ENCODE measurements at regions not wholly inside any gene's neighbourhood (a gene's known extent, or its start where the extent isn't known, plus 50 kb on each side); places are given as distances from the start of the nearest gene placed in this dataset.

DNA sequence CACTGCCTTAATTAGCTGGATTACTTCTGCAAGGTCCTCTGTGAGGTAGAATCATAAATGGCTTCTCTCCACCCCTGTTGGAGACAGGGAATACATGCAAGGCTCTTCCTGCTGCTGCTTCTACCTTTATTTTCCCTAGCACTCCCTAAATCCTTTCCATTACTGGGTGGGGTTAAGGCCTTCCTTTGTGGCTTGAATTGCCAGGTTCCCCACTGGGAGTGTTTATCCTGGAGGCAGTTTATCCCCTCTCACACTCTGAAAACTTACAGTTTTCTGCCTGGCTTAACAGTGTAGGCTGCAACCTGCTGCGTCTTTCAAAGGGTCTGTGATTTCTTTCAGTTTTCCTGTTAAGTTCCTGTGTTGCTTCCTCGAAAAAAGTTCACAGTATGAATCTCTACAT lies 1062.3 kb upstream of the CRIM1 start:
- no peak for FAIRE-seq
- Histone ChIP-seq H3K4me3 (ENCODE audit: low read depth in 1 of 3, low read length in 3 of 3) (no peak overlapping the region), H3K27me3 (ENCODE audit: control insufficient read depth in 3 of 3, insufficient read depth in 3 of 3, low read length in 3 of 3) (no peaks in the 10 kb centered on the region), H3K4me1 (ENCODE audit: control insufficient read depth in 3 of 3, insufficient read depth in 2 of 3, low read depth in 1 of 3, low read length in 2 of 3) (no peaks in the 10 kb centered on the region), H3K9me3 (ENCODE audit: control insufficient read depth in 2 of 2, insufficient read depth in 1 of 2, low read depth in 1 of 2, low read length in 1 of 2) (peaks cover 0 to 2% of the 10 kb centered on the region in 2 donors), H3K27ac (ENCODE audit: low read depth in 1 of 3, low read length in 2 of 3) (no peak overlapping the region), H3K36me3 (ENCODE audit: control insufficient read depth in 3 of 3, insufficient read depth in 2 of 3, low read depth in 1 of 3, low read length in 3 of 3) (no peaks in the 10 kb centered on the region)
- no peak for DNase-seq
- whole genome bisulfite sequencing, 3 donors, result 35 to 43% (median 40%) methylated on average over 2 of the region's 2 CpGs

DNA sequence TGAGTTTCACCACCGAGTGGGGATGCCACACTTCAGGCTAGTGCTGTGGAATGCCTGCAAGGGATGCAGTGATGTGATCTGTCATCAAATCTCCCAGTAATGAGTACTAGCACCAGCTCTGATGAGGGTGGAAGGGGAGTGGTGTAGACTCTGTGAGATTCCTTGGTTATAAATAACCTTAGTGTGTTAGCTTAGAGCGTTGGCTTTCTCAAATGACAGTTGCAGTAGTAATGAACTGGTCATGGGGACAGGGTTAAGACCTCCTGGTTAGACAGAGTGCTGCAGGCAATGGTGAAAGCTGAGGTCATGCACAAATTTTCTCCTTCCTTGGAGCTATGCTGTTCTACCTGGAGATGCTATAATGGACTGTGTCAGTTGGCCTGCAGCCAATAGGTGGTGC lies 1063.4 kb upstream of the CRIM1 start:
- 74 to 76% (median 75%) methylated on average over 2 of the region's 2 CpGs for WGBS, 3 donors
- Histone ChIP-seq H3K4me1 (ENCODE audit: control insufficient read depth in 3 of 3, insufficient read depth in 2 of 3, low read depth in 1 of 3, low read length in 2 of 3) (no peaks in the 10 kb centered on the region), H3K36me3 (ENCODE audit: control insufficient read depth in 3 of 3, insufficient read depth in 2 of 3, low read depth in 1 of 3, low read length in 3 of 3) (no peaks in the 10 kb centered on the region), H3K27ac (ENCODE audit: low read depth in 1 of 3, low read length in 2 of 3) (no peak overlapping the region), H3K4me3 (ENCODE audit: low read depth in 1 of 3, low read length in 3 of 3) (no peak overlapping the region), H3K27me3 (ENCODE audit: control insufficient read depth in 3 of 3, insufficient read depth in 3 of 3, low read length in 3 of 3) (no peaks in the 10 kb centered on the region), H3K9me3 (ENCODE audit: control insufficient read depth in 2 of 2, insufficient read depth in 1 of 2, low read depth in 1 of 2, low read length in 1 of 2) (peaks cover 0 to 2% of the 10 kb centered on the region in 2 donors)
- DNase-seq (no peak), FAIRE-seq (no peak)

DNA sequence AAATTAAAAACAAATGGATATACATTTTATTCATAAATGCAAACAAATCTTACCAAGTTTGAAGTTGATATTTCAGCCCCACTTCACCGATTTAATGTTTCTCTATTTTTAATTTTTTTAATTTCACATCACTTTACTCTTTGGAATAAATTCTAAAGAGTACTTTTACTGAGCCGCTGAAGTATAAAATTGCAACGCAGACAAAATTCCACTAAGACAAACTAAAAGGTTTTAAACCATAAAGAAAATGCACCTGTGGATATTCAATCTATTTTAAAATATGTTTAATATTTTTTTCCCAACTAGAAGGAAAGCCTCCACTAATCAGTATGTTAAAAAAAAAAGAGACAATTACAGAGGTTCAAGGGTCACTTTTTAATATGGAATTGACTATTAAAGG lies 1073.9 kb upstream of the CRIM1 start:
- Histone ChIP-seq H3K36me3 (ENCODE audit: control insufficient read depth in 3 of 3, insufficient read depth in 2 of 3, low read depth in 1 of 3, low read length in 3 of 3) (no peaks in the 10 kb centered on the region), H3K4me1 (ENCODE audit: control insufficient read depth in 3 of 3, insufficient read depth in 2 of 3, low read depth in 1 of 3, low read length in 2 of 3) (no peaks in the 10 kb centered on the region), H3K27ac (ENCODE audit: low read depth in 1 of 3, low read length in 2 of 3) (no peak overlapping the region), H3K27me3 (ENCODE audit: control insufficient read depth in 3 of 3, insufficient read depth in 3 of 3, low read length in 3 of 3) (no peaks in the 10 kb centered on the region), H3K4me3 (ENCODE audit: low read depth in 1 of 3, low read length in 3 of 3) (no peak overlapping the region), H3K9me3 (ENCODE audit: control insufficient read depth in 2 of 2, insufficient read depth in 1 of 2, low read depth in 1 of 2, low read length in 1 of 2) (peaks cover 0 to 2% of the 10 kb centered on the region in 2 donors)
- DNase-seq, result no peak
- 88 to 95% (median 89%) methylated on average over 3 of the region's 3 CpGs for WGBS, 3 donors
- no peak for FAIRE-seq

DNA sequence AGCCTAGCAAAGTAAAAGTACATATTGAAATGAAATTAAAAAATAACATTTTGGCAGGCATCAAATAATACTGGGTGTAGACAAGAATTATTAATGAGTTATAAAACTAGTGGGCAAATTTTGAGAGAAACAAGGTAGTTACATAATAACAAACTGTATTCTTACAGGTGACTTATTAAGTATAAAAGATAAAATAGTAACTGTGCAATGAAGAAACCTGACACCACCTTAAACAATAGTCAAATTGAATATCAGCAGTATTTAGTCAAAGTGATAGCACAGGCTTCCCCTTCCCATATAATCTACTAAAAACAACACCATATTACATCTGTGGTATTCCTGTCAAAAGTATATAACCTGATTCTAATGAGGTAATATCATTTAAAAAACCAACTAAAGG lies 1099.8 kb upstream of the CRIM1 start:
- FAIRE-seq, result no peak

DNA sequence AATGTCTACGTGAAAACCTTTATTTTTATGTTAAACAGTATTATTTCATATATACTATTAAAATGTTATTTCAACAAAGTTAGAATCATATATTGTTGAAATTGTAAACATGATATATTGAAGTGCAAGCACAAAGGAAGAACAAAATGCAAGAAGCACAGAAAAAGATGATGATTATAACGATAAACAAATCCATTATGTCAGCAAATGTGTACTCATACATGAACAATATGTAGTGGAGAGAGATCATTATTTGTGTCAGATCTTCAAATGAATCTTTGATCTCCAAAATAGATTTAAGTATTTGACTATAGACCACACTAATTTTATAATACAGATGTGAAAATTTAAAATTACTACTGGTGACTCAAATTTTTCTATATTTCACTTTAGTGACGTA lies 1104.4 kb upstream of the CRIM1 start:
- 74 to 82% (median 78%) methylated on average over 3 of the region's 3 CpGs for WGBS, 3 donors
- H3K9me3 ChIP-seq (ENCODE audit: control insufficient read depth in 2 of 2, insufficient read depth in 1 of 2, low read depth in 1 of 2, low read length in 1 of 2), result peaks cover 0 to 14% of the 10 kb centered on the region in 2 donors

More for the DNA sequence above, 1099.8 kb upstream of the CRIM1 start:
- no peak for DNase-seq
- Histone ChIP-seq H3K9me3 (ENCODE audit: control insufficient read depth in 2 of 2, insufficient read depth in 1 of 2, low read depth in 1 of 2, low read length in 1 of 2) (peaks cover 0 to 7% of the 10 kb centered on the region in 2 donors), H3K4me1 (ENCODE audit: control insufficient read depth in 3 of 3, insufficient read depth in 2 of 3, low read depth in 1 of 3, low read length in 2 of 3) (no peaks in the 10 kb centered on the region), H3K36me3 (ENCODE audit: control insufficient read depth in 3 of 3, insufficient read depth in 2 of 3, low read depth in 1 of 3, low read length in 3 of 3) (no peaks in the 10 kb centered on the region), H3K4me3 (ENCODE audit: low read depth in 1 of 3, low read length in 3 of 3) (no peak overlapping the region), H3K27ac (ENCODE audit: low read depth in 1 of 3, low read length in 2 of 3) (no peak overlapping the region), H3K27me3 (ENCODE audit: control insufficient read depth in 3 of 3, insufficient read depth in 3 of 3, low read length in 3 of 3) (no peaks in the 10 kb centered on the region)

DNA sequence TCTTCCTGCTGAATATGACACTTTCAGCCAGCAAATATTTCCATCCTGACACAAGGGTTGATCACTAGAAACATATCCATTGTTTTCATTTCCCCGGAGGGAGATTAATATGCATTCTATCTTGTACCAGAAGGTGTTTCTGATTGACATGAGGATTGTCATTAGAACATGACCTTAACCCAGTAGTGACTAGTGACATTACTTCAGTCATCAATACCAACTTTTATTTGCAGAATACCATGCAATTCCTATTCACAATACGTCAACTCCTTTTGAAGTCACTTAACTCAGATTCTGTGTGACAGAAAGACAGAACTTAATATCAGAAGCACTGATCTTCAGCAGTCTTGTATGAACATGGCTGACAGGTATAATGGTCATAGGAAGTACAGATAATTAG lies 1108.9 kb upstream of the CRIM1 start:
- no peak for DNase-seq
- no peak for FAIRE-seq

More for the DNA sequence above, 1104.4 kb upstream of the CRIM1 start:
- DNase-seq (no peak), FAIRE-seq (no peak)
- no peak overlapping the region for H3K27ac ChIP-seq (ENCODE audit: low read depth in 1 of 3, low read length in 2 of 3)
- no peaks in the 10 kb centered on the region for H3K36me3 ChIP-seq (ENCODE audit: control insufficient read depth in 3 of 3, insufficient read depth in 2 of 3, low read depth in 1 of 3, low read length in 3 of 3)
- no peak overlapping the region for H3K4me3 ChIP-seq (ENCODE audit: low read depth in 1 of 3, low read length in 3 of 3)
- no peaks in the 10 kb centered on the region for H3K4me1 ChIP-seq (ENCODE audit: control insufficient read depth in 3 of 3, insufficient read depth in 2 of 3, low read depth in 1 of 3, low read length in 2 of 3)
- H3K27me3 ChIP-seq (ENCODE audit: control insufficient read depth in 3 of 3, insufficient read depth in 3 of 3, low read length in 3 of 3), result no peaks in the 10 kb centered on the region

DNA sequence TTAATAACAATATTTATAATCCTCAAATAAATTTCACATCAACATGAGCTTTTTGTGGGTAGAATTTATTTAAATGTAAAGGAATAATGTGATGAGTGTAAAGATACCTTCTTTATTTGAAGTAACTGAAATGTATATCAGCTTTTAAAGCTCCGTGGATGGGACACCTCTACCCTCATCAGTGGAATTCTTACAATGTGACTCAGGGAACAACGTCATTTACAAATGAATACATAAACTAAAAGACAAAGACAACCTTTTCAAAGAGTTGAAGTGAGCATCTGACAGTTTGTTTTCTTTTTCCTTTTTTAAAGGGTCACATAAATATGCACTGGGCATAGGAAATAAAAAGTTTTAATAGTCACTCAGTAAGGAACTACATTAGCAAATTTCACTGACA lies 1127.0 kb upstream of the CRIM1 start:
- Histone ChIP-seq H3K4me3 (ENCODE audit: low read depth in 1 of 3, low read length in 3 of 3) (no peak overlapping the region), H3K36me3 (ENCODE audit: control insufficient read depth in 3 of 3, insufficient read depth in 2 of 3, low read depth in 1 of 3, low read length in 3 of 3) (no peaks in the 10 kb centered on the region), H3K4me1 (ENCODE audit: control insufficient read depth in 3 of 3, insufficient read depth in 2 of 3, low read depth in 1 of 3, low read length in 2 of 3) (no peaks in the 10 kb centered on the region), H3K9me3 (ENCODE audit: control insufficient read depth in 2 of 2, insufficient read depth in 1 of 2, low read depth in 1 of 2, low read length in 1 of 2) (peaks cover 0 to 5% of the 10 kb centered on the region in 2 donors), H3K27me3 (ENCODE audit: control insufficient read depth in 3 of 3, insufficient read depth in 3 of 3, low read length in 3 of 3) (no peaks in the 10 kb centered on the region), H3K27ac (ENCODE audit: low read depth in 1 of 3, low read length in 2 of 3) (no peak overlapping the region)
- WGBS, 3 donors, result 22 to 37% (median 24%) methylated on average over 2 of the region's 2 CpGs
- DNase-seq (no peak), FAIRE-seq (no peak)

More for the DNA sequence above, 1108.9 kb upstream of the CRIM1 start:
- H3K4me1 ChIP-seq (ENCODE audit: control insufficient read depth in 3 of 3, insufficient read depth in 2 of 3, low read depth in 1 of 3, low read length in 2 of 3), result no peaks in the 10 kb centered on the region
- no peak overlapping the region for H3K27ac ChIP-seq (ENCODE audit: low read depth in 1 of 3, low read length in 2 of 3)
- H3K4me3 ChIP-seq (ENCODE audit: low read depth in 1 of 3, low read length in 3 of 3), result no peak overlapping the region
- H3K36me3 ChIP-seq (ENCODE audit: control insufficient read depth in 3 of 3, insufficient read depth in 2 of 3, low read depth in 1 of 3, low read length in 3 of 3), result no peaks in the 10 kb centered on the region
- no peaks in the 10 kb centered on the region for H3K27me3 ChIP-seq (ENCODE audit: control insufficient read depth in 3 of 3, insufficient read depth in 3 of 3, low read length in 3 of 3)
- WGBS, 3 donors, result 82 to 88% (median 86%) methylated on average over 2 of the region's 2 CpGs
- peaks cover 0 to 7% of the 10 kb centered on the region in 2 donors for H3K9me3 ChIP-seq (ENCODE audit: control insufficient read depth in 2 of 2, insufficient read depth in 1 of 2, low read depth in 1 of 2, low read length in 1 of 2)

DNA sequence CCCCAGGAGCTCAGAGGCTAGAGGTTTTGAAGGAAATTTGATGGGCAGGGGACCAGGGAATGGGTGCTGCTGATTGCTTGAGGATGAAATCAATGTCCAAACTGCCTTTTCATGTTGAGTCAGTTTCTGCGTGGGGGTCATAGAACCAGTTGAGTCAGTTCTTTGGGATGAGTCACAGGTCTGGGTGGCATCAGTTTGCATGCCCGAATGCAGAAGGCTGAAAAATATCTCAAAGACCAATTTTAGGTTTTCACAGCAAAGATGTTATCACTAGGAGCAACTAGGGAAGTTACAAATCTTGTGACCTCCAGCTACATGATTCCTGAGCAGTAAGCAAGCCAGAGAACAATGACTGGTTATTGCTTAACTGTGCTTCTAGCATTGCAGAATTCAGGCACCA lies 1135.1 kb upstream of the CRIM1 start:
- DNase-seq, result no peak
- H3K9me3 ChIP-seq (ENCODE audit: control insufficient read depth in 2 of 2, insufficient read depth in 1 of 2, low read depth in 1 of 2, low read length in 1 of 2), result peaks cover 1 to 7% of the 10 kb centered on the region in 2 donors
- no peaks in the 10 kb centered on the region for H3K36me3 ChIP-seq (ENCODE audit: control insufficient read depth in 3 of 3, insufficient read depth in 2 of 3, low read depth in 1 of 3, low read length in 3 of 3)
- H3K27me3 ChIP-seq (ENCODE audit: control insufficient read depth in 3 of 3, insufficient read depth in 3 of 3, low read length in 3 of 3), result no peaks in the 10 kb centered on the region
- no peaks in the 10 kb centered on the region for H3K4me1 ChIP-seq (ENCODE audit: control insufficient read depth in 3 of 3, insufficient read depth in 2 of 3, low read depth in 1 of 3, low read length in 2 of 3)
- H3K27ac ChIP-seq (ENCODE audit: low read depth in 1 of 3, low read length in 2 of 3), result no peak overlapping the region
- H3K4me3 ChIP-seq (ENCODE audit: low read depth in 1 of 3, low read length in 3 of 3), result no peak overlapping the region
- no peak for FAIRE-seq
- 60 to 78% (median 75%) methylated on average over 2 of the region's 2 CpGs for WGBS, 3 donors

DNA sequence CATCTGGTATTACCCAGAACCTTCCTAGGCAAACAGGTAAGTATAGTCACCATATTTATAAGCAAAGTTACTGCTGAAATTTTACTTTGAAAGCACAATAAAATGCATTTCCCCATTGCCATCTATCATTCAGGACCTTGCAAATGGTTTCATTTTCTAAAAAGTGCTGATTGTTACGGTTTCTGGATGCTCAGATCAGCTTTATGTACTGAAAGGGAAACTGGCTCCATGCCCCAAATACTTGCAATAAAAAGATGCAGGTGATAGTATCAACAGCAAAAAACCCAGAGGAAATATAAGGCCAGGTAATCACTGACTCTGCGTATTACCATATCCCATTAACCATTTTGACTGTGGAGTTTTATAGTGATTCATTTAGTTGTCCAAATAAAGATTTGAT lies 1150.7 kb upstream of the CRIM1 start:
- FAIRE-seq, result no peak
- no peak for DNase-seq
- H3K9me3 ChIP-seq (ENCODE audit: control insufficient read depth in 2 of 2, insufficient read depth in 1 of 2, low read depth in 1 of 2, low read length in 1 of 2), result no peaks in the 10 kb centered on the region
- H3K4me3 ChIP-seq (ENCODE audit: low read depth in 1 of 3, low read length in 3 of 3), result no peak overlapping the region
- no peak overlapping the region for H3K27ac ChIP-seq (ENCODE audit: low read depth in 1 of 3, low read length in 2 of 3)
- WGBS, 3 donors, result 59 to 72% (median 71%) methylated on average over 2 of the region's 2 CpGs
- H3K27me3 ChIP-seq (ENCODE audit: control insufficient read depth in 3 of 3, insufficient read depth in 3 of 3, low read length in 3 of 3), result no peaks in the 10 kb centered on the region
- no peaks in the 10 kb centered on the region for H3K4me1 ChIP-seq (ENCODE audit: control insufficient read depth in 3 of 3, insufficient read depth in 2 of 3, low read depth in 1 of 3, low read length in 2 of 3)
- no peaks in the 10 kb centered on the region for H3K36me3 ChIP-seq (ENCODE audit: control insufficient read depth in 3 of 3, insufficient read depth in 2 of 3, low read depth in 1 of 3, low read length in 3 of 3)

Measured in small intestine (tissue), 7 donors.